HG02759 (cell line): ENCODE measurements at regions not wholly inside any gene's neighbourhood (a gene's known extent, or its start where the extent isn't known, plus 50 kb on each side); places are given as distances from the start of the nearest gene placed in this dataset.

ENCODE experiments used
- ATAC-seq: cut with Tn5 transposase; IDR thresholded peaks from one replicate; pipeline ENCODE4 v1.9.1; 2021; ENCODE audit warnings: mild to moderate bottlenecking, moderate library complexity; ENCODE audit not compliant: unreplicated experiment

DNA sequence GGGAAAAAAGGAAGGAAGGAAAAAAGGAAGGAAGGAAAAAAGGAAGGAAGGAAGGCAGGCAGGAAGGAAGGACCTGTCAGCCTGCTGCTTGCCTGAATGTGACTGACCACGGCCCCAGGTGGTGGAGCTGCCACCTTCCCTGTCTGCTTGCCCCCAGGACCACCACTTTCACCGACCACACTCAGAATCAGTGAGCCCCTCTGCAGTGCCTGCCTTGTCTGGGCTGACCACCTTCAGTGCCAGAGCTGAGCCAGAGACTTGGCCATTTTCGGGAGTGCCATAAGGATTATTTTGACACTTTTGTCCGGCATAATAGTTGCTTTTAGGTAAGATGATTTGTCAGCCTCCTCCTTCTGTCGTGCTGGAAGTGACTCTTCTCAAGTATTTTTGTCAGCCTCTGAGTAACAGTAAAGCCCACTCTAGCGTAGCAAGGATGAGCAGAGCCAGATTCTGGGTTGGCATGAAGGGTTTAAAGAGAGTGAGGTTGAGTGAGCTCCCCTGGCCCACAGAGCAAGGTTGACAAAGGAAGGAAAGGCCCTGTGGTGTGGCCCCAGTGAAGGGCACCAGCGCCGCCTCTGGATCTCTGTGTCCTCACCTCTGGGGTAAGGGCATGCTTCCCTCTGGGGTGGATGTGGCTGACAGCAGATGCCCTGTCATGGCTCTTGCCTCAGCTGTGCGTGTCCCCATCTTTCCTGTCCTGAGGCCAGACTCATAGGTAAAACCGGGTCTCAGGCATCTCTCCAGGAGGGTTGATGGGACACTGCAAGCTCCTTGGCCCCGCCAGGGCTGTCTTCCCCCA is 214.7 kb upstream of the FOXQ1 start:
- no peak for ATAC-seq

DNA sequence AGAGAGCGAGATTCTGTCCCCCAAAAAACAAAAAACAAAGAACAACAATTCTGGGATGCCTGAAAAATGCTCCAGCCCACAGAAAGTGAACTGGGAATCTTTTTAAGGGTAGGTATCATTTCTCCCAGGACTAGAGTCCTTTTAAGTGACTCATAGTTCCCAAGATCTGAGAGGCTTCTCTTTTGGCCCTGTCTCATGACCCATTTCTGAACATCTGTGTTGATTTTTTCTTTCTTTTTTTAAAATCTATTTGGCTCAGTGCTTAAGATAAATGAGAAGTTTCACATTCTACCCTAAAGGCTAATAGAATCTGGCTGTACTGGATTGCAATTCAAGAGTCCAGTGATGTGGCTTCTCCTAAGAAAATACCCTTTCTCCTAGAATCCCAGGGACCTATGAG is 217.6 kb upstream of the FOXQ1 start:
- no peak for ATAC-seq

DNA sequence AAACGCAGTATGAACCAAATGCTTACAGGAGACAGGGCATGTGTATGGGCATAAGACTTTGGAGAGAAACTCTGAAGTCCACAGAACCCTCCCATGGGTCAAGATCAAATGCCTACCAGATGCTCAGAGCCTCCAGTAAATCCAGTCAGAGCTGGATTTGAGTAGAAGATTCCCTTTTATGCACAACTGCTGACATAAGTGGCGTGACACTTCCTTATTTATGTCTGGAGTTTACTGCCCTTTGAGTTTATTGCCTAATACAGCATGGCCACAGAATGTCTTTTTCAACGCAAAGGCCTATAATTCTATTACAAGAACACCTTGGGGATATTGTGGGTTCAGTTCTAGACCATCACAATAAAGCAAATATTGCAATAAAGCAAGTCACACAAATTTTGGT is 220.0 kb upstream of the FOXQ1 start:
- no peak for ATAC-seq

DNA sequence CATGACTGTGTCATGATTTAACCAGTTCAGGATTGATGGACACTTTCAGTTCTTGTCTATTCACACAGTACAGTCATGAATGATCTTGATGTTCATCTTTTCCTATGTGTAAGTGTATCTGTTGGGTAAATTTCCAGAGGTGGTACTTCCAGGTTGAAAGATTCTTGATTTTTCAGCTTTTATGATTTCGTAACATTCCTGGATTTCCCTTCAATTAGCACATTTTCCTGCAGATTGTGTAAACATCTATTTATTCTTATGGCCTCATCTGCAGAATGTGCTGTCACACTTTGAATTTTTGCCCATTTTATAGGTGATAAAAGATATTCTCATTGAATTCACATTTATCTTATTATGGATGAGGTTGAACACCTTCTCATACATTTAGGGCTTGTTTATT is 222.0 kb upstream of the FOXQ1 start:
- ATAC-seq: no peak

DNA sequence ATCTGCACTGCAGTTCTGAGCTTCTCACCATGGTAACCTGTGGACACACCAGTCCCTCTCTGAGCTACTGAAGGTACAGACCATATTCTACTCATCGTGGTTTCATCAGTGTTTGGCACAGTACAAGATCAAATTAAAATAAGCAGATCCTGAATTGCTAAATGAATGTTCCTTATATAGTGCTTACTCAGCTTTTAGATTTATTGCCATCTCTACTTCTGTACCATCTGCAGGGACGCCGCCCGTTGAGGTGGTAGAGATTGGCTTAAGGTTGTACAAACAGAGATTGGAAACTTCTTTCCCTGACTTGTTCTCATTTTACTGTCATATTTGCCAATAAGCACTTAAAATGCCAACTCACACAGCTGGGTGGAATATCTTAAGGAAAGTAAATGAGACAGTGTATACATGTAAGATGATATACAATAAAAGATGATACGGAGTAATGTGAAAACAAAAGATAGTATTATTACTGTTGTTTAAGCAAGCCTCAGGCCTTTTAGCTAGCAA is 223.4 kb upstream of the FOXQ1 start:
- no peak for ATAC-seq

DNA sequence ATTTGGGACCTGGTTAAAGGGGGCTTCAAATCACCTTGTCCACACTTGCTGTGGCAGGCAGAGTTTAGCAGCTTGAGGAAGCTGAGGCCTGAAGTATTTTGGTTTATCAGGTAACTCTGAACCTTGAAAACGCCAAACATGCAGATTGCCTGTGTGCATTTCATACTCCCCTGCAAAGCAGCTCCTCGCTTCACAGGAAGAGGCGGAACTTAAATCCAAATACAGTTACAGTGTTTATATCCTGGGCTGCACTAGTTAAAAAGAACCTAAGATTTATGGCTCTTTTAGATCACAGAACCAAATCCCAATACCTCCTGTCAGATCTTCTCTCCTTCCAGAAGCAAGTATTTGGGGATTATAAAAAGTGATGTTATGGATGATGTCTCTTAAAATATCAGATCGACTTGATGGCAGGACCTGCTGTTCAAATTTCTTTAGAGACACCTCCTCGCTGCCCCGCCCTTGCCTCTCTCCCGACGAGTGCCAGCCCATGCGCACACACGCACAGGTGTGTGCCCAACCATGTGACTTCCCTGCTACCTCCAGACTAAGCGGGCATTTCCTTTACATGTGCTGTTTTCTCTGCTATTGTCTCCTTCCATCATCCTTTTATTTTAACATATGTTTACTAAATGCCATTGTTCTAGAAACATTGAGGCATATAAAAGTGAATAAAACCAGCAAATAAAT is 224.6 kb upstream of the FOXQ1 start:
- ATAC-seq: no peak

DNA sequence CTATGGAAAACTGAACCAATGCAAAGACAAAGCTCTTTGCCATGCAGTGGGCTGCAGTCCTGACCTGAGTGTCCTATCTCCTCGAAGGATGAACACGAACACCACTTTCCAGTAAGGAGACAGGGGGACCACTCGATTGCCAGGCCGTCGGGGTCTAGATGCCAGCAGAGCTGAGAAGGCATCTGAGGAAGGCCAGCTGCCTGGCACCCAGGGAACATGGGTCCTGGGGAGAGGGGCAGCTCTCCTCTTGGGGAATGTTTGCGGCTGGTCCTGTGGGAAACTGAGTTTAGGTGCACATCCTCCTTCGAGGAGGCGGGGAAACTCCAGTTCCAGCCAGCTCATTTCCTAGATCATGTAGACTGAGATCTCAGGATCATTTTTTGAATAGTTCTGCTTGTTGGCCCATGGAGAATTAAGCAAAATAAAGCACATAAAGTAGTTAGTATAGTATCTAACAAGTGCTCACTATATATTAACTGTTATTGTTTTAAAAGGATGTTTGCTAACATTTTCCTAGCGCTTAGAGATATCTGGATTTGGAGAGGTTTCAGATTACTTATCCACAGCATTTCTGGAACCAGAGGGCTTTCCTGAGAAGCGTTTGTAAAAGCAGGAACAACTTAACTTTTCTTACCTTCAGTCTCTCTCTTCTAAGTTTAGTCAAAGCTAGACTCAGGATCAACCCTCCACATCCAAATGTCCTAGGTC is 225.3 kb upstream of the FOXQ1 start:
- ATAC-seq: no peak

DNA sequence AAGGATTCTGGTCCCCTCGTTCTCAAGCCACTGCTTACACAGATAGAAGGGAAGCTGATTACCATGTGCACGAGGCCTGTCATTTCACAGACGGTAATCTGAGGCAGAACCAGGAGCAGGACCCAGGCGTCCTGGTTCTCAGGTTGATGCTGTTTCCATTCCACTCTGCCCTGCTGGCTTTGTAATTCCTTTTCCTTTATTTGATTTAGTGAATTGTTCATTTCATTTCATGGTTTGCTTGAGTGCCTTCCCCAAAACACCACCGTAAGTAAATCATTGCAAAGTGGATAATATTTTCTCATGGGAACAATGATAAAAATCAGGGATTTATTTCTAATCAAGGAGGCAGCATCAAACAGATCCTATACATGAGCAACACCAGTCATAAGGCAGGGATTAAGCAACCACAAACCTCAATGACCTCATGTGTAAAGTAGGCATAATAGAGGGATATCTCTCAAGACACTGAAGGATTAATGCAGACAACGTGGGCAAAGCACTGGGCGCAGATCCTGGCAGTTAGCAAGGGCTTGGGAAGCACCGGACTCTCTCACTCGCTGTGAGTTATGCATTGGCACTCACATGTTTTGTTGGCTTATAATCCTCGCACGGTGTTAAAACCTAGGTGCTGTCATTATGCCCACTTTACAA is 229.5 kb upstream of the FOXQ1 start:
- ATAC-seq: no peak

DNA sequence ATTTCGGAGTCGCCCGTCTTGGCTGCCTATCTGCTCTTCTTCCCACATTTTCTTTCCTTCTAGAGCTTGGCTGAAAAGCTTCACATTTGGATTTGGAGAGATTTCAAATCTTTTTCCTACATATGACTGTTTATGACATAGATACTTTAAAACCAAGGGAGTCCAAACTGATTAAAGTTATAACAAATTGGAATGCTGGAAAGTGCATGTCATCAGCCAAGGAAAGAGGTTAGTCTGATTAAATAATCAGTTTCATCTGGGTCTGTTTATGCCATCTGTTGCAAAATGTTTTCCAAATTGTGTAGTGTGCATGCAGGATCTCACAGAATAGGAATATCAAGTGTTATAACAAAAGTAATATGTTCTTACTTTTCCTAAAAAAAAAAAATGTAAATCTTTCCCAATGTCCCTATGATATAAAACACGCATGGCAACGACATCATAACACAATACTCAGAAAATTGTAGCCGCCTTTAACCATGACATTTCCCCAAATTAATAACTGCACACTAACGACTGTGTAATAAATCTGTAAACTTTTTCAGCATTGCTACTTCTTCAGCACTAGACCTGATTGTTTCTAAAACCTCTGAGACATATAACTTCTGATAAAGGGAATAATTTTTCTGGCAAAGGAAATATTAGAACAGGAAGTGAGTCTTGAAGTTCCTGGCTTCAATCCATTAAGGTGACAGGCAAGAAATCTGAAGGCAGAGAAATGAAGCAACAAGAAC is 230.2 kb upstream of the FOXQ1 start:
- ATAC-seq: no peak

DNA sequence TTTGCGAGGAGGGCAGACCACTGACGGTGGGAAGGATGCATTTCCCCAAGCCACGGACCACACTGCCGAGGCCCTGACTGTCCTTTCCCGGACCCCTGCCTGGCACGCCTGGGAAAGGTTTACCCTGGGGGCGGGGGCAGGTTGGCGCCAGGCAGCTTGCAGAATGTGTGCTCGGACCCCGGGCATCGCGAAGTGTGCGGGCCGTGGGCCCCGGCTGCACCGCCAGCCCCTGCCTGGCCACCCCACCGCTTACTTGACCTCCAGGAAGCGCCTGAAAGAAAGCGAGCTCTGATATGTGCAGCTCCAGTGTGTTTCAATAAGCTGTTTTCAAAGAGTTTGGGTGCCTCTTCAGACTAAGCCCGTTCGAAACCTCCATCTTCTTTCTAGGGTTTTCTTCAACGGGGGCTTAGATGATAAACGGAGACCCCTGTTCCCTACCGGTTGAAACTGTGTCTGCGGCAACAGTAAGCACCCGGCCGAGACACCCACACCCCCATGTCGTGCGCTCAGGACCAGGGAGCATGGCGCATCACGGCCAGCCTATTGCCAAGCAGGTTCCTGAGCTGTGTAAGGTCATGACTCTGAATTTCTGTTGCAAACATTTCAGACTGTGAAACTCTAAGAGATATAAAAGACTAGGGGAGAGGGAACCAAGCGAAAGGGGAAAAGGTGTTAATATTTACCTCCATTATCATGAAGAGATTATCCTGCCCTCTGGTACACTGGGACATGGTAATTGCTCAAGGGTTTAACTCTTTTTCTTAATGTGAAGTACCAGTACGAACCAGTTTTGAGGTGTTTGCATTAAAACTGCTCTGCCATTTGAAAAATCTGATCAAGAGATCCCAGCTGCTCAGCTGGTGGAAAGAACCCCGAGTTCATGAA is 231.2 kb upstream of the FOXQ1 start:
- ATAC-seq: no peak

DNA sequence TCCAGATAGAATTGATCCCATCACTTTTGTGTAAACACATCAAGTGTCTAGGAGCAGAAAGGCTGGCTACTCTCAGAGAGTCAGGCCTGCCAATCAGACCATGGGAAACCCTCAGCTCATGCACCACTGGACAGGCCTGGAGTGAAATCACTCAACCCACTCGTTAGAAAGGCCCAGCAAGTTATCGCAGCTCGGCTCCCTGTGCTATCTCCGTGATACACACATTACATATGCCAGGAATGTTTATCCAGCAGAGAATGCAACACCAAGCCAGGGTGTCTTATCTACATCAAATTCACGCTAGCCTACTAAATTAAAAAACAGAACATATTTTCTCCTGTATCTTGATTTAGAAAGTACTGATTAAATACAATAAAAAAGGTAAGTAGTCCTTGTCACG is 232.4 kb upstream of the FOXQ1 start:
- ATAC-seq: no peak

DNA sequence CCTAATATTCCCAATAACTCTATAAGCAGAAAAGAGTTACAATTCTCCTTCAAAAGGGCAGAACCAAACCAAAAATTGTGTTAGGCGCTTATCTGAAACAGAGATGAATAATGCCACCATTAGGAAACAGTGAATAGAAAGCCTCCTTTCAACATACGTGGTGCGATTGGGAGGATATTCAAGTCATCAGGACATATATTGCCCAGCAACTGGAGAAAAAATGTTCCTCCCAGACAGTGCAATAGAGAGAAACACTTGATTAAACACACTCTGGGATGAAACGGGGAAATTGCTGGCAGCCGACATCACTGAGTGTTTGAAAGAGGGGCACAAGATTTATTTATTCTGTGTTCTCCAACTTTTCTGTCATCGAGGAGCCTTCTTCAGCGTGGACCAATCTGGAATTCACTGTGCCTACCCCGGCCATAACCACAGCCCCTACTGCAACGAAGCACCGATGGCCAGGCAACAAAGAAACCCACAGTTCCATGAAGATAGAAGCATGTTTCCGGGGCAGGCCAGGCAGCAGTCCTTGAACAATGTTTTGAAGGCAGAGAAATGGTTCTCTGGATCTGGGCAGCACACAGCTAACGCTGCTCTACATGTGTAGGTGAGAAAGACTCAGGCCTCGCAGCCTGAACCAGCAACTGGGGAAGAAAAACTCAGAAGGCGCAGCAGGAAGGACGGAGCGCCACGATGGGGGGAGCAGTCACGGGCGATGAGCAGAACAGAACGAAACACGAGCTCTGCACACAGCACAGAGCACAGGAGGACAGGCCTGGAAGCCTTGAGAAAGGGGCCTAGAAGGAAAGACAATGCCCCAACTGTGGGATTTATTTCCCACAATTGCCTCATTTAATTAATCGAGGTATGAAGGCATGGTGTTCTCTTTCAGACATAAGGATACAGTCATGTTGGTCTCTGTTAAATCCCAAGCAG is 234.2 kb upstream of the FOXQ1 start:
- ATAC-seq: no peak

DNA sequence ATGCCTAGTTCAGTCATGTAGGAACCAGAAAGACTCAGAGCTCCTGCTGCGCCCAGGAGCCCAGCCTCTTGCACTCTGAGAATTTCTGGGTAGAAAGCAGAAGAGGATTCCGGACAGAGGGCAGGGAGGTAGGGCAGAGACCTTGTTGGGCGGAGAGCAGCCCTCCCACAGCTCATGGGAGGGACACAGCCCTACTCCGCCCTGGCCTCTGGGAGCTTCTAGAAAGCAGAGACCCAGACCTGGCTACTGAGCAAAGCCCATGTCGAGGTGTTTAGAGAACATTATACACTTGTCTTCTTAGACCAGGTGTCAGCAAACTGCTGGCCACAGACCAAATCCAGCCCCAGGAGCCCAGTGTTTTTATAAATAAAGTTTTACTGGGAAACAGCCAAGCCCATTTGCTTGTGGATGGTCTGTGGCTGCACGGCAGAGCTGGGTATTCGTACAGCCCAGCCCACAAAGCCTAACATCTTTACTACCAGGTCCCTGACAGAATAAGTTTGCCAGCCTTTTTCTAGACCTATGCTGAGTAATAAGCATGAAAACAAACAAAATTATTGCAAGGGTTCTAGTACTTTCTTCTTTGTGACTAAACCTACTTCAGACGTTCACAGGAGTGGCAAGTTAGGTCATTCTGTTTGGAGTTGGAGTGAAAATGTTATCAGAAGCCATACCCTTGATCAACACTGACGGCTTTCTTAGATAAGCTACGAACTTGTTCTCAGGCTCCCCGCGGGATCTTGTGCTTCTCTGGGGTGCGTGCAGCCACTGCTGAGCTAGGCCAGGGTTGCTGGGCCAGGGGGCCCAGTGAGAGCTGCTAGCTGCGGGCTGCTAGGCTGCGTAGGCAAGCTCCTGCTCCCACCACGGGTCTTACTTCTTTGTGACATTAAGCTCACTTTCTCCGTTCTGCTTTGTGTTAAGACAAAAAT is 235.1 kb upstream of the FOXQ1 start:
- ATAC-seq: no peak

DNA sequence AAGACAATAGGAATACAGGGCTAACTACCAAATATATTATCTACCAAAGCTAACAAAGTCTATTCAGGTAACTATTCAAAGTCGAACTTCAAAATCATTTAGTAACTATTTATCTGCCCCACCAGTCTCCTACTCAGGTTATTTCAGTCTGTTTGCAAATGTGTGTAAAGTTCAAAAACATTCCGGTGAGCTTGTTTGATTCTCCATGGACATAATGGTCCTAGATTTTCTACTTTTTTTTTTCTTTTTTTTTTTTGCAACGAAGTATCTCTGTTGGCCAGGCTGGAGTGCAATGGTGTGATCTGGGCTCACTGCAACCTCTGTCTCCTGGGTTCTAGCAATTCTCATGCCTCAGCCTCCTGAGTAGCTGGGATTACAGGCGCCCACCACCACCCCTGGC is 236.0 kb upstream of the FOXQ1 start:
- ATAC-seq: no peak

DNA sequence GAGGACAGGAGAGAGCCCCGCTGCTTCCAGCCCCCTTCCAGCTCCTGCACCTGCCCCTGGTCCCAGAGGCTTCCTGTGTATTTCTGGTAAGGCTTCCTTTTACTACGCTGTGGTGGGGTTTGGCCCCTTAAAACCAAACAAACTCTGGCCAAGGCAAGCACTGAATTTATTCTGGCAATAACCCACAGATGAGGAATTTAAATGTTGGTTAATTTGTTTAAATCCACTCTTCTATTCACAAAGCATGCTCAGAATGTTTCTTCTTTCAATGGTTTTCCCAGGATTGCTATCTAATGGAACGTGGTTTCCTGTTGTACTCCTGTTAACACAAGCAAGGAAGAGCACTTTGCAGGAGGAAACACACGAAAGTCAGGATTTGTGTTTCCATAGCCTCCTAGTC is 236.5 kb upstream of the FOXQ1 start:
- no peak for ATAC-seq

DNA sequence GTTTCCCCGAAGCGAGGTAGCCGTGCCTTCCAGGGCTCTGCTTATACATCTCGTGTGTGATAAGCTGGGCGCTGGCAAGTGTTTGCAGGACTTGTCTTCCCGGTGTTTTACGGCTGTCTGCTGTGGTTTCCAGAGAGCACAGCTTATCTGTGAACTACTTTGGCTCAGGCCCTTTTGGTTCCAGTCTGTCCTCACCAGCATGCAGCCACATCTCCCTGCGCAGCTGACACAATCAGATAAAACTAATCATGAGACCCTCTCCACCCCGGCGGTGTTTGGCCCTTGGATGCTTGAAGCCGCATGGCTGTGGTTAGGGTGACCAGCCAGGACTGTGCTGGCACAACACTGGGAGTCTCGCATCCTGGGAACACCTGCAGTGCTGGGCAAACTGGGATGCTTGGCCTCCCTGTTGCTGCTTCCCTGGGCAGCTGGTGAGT is 241.8 kb upstream of the FOXQ1 start:
- ATAC-seq: no peak

DNA sequence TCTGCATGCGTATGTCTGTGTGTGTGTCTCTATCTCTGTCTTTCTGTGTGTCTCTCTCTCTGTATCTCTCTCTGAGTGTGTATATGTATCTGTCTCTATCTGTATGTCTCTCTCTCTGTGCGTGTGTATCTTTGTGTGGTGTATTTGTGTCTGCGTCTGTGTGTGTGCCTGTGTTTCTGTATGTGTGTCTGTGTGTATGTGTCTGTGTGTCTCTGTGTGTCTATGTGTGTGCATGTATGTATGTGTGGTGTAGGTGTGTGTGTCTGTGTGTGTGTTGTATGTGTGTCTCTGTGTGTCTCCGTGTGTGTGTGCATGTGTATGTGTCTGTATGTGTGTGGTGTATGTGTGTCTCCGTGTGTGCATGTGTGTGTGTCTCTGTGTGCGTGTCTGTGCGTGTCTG is 243.0 kb upstream of the FOXQ1 start:
- ATAC-seq: no peak
